ENCODE measurements at regions not wholly inside any gene's neighbourhood (a gene's known extent, or its start where the extent isn't known, plus 50 kb on each side); places are given as distances from the start of the nearest gene placed in this dataset.

GRCh38 chr12:125619723-125620122 lies 554.5 kb downstream of the AACS start:
- TF ChIP-seq CTCF (conservative IDR thresholded peaks at IDR 0.05; ENCODE audit: low read depth in 2 of 2) (no peak), REST (IDR thresholded peaks at IDR 0.05; ENCODE audit: unreplicated experiment) (no peak)
